HG02678 (cell line): ENCODE measurements at regions not wholly inside any gene's neighbourhood (a gene's known extent, or its start where the extent isn't known, plus 50 kb on each side); places are given as distances from the start of the nearest gene placed in this dataset.
"Not testable (repeated sequence)": the region's sequence is repeated elsewhere in the genome, so short reads cannot be mapped to it uniquely, and the experiment has no call there.

Source experiments
- ATAC-seq: cut with Tn5 transposase; IDR thresholded peaks from one replicate; pipeline ENCODE4 v1.9.1; 2021; ENCODE audit warnings: mild to moderate bottlenecking, moderate library complexity; ENCODE audit not compliant: unreplicated experiment

GRCh38 chr11:116667318-116667717 is 105.5 kb downstream of the BUD13 start:
- ATAC-seq: not testable (repeated sequence)

GRCh38 chr11:116666673-116667249 is 106.0 kb downstream of the BUD13 start:
- not testable (repeated sequence) for ATAC-seq

GRCh38 chr11:116665523-116665922 is 107.3 kb downstream of the BUD13 start:
- ATAC-seq: no peak

- no peak for ATAC-seq
These were observed 111.7 kb downstream of the BUD13 start for GRCh38 chr11:116661056-116661455.

- ATAC-seq: no peak
These were observed 112.8 kb downstream of the BUD13 start for GRCh38 chr11:116660011-116660410.

- ATAC-seq: no peak
These were observed 113.8 kb downstream of the BUD13 start for GRCh38 chr11:116658876-116659535.

GRCh38 chr11:116657842-116658825 is 114.7 kb downstream of the BUD13 start:
- ATAC-seq: no peak

- no peak for ATAC-seq
These were observed 116.8 kb downstream of the BUD13 start for GRCh38 chr11:116656011-116656410.

GRCh38 chr11:116654526-116654925 is 118.3 kb downstream of the BUD13 start:
- no peak for ATAC-seq

GRCh38 chr11:116653206-116653605 is 119.6 kb downstream of the BUD13 start:
- no peak for ATAC-seq

GRCh38 chr11:116651737-116652237 is 121.0 kb downstream of the BUD13 start:
- ATAC-seq: no peak

GRCh38 chr11:116651098-116651736 is 121.6 kb downstream of the BUD13 start:
- no peak for ATAC-seq

GRCh38 chr11:116650052-116650451 is 122.7 kb downstream of the BUD13 start:
- ATAC-seq: no peak

GRCh38 chr11:116649268-116649667 is 123.5 kb downstream of the BUD13 start:
- ATAC-seq: no peak

- no peak for ATAC-seq
These were observed 124.3 kb downstream of the BUD13 start for GRCh38 chr11:116648247-116649174.

- no peak for ATAC-seq
These were observed 125.3 kb downstream of the BUD13 start for GRCh38 chr11:116647305-116648080.

- no peak for ATAC-seq
These were observed 126.6 kb downstream of the BUD13 start for GRCh38 chr11:116646191-116646590.

- ATAC-seq: no peak
These were observed 127.9 kb downstream of the BUD13 start for GRCh38 chr11:116644941-116645305.
